Glutamatergic neuron (in vitro differentiated cells): ENCODE measurements at regions not wholly inside any gene's neighbourhood (a gene's known extent, or its start where the extent isn't known, plus 50 kb on each side); places are given as distances from the start of the nearest gene placed in this dataset.
"Not testable (repeated sequence)": the region's sequence is repeated elsewhere in the genome, so short reads cannot be mapped to it uniquely, and the experiment has no call there.

Experiments
- DNase-seq: peaks from one replicate; pipeline ENCODE4 v3.0.0; 2022
- H3K27ac Mint-ChIP-seq: one replicate; pipeline ENCODE4 v1.8.0; 2020; ENCODE audit warnings: mild to moderate bottlenecking, mixed read lengths, inconsistent platforms; ENCODE audit not compliant: unreplicated experiment
- H3K27me3 Mint-ChIP-seq: one replicate; pipeline ENCODE4 v1.8.0; 2020; ENCODE audit warnings: mild to moderate bottlenecking, moderate library complexity, mixed read lengths, inconsistent platforms; ENCODE audit not compliant: unreplicated experiment
- H3K36me3 Mint-ChIP-seq: one replicate; pipeline ENCODE4 v1.8.0; 2020; ENCODE audit warnings: mild to moderate bottlenecking, mixed read lengths, inconsistent platforms; ENCODE audit not compliant: unreplicated experiment
- H3K4me1 Mint-ChIP-seq: one replicate; pipeline ENCODE4 v1.8.0; 2020; ENCODE audit warnings: mild to moderate bottlenecking, low read depth, mixed read lengths, inconsistent platforms; ENCODE audit not compliant: unreplicated experiment
- H3K4me3 Mint-ChIP-seq: one replicate; pipeline ENCODE4 v1.8.0; 2020; ENCODE audit warnings: mild to moderate bottlenecking, mixed read lengths, inconsistent platforms; ENCODE audit not compliant: unreplicated experiment
- H3K9me3 Mint-ChIP-seq: one replicate; pipeline ENCODE4 v1.8.0; 2020; ENCODE audit warnings: mild to moderate bottlenecking, moderate library complexity, mixed read lengths, inconsistent platforms; ENCODE audit not compliant: unreplicated experiment
- CTCF ChIP-seq: fragments of 200-600 bp; sonication (generic); IDR thresholded peaks from one replicate; pipeline ENCODE4 v1.5.0; 2021; ENCODE audit not compliant: partially characterized antibody, unreplicated experiment

- Mint-ChIP-seq H3K36me3 (no peaks in the 10 kb centered on the region), H3K4me3 (no peak overlapping the region), H3K9me3 (no peaks in the 10 kb centered on the region), H3K27me3 (no peaks in the 10 kb centered on the region), H3K27ac (no peak overlapping the region), H3K4me1 (peaks cover 5% of the 10 kb centered on the region)
- no peak for TF ChIP-seq CTCF
- no peak for DNase-seq
Measured at GRCh38 chr13:50485979-50486935, 357.2 kb downstream of the DLEU7 start.

GRCh38 chr13:50493683-50494082 is 349.8 kb downstream of the DLEU7 start:
- no peaks in the 10 kb centered on the region for H3K9me3 Mint-ChIP-seq
- no peaks in the 10 kb centered on the region for H3K36me3 Mint-ChIP-seq
- no peaks in the 10 kb centered on the region for H3K4me1 Mint-ChIP-seq
- no peak for TF ChIP-seq CTCF
- DNase-seq = no peak
- no peak overlapping the region for H3K4me3 Mint-ChIP-seq
- no peaks in the 10 kb centered on the region for H3K27me3 Mint-ChIP-seq
- no peak overlapping the region for H3K27ac Mint-ChIP-seq

- Mint-ChIP-seq H3K27me3 (no peaks in the 10 kb centered on the region), H3K4me3 (no peak overlapping the region), H3K4me1 (no peaks in the 10 kb centered on the region), H3K9me3 (no peaks in the 10 kb centered on the region), H3K27ac (no peak overlapping the region), H3K36me3 (no peaks in the 10 kb centered on the region)
- no peak for DNase-seq
- no peak for TF ChIP-seq CTCF
Measured at GRCh38 chr13:50494138-50494537, 349.4 kb downstream of the DLEU7 start.

- H3K27me3 Mint-ChIP-seq, H3K9me3 Mint-ChIP-seq, H3K36me3 Mint-ChIP-seq, H3K27ac Mint-ChIP-seq, H3K4me3 Mint-ChIP-seq, DNase-seq, H3K4me1 Mint-ChIP-seq: not testable (repeated sequence)
Measured at GRCh38 chr13:50503212-50503611, 340.3 kb downstream of the DLEU7 start.

GRCh38 chr13:50509167-50509566 is 334.3 kb downstream of the DLEU7 start:
- H3K4me3 Mint-ChIP-seq = no peak overlapping the region
- TF ChIP-seq CTCF = no peak

More at GRCh38 chr13:50509167-50509566, 334.3 kb downstream of the DLEU7 start:
- Mint-ChIP-seq H3K27me3 (peaks cover 1% of the 10 kb centered on the region), H3K9me3 (no peaks in the 10 kb centered on the region), H3K4me1 (no peaks in the 10 kb centered on the region), H3K36me3 (no peaks in the 10 kb centered on the region), H3K27ac (no peak overlapping the region)
- no peak for DNase-seq
